ENCODE measurements at regions not wholly inside any gene's neighbourhood (a gene's known extent, or its start where the extent isn't known, plus 50 kb on each side); places are given as distances from the start of the nearest gene placed in this dataset.

DNA sequence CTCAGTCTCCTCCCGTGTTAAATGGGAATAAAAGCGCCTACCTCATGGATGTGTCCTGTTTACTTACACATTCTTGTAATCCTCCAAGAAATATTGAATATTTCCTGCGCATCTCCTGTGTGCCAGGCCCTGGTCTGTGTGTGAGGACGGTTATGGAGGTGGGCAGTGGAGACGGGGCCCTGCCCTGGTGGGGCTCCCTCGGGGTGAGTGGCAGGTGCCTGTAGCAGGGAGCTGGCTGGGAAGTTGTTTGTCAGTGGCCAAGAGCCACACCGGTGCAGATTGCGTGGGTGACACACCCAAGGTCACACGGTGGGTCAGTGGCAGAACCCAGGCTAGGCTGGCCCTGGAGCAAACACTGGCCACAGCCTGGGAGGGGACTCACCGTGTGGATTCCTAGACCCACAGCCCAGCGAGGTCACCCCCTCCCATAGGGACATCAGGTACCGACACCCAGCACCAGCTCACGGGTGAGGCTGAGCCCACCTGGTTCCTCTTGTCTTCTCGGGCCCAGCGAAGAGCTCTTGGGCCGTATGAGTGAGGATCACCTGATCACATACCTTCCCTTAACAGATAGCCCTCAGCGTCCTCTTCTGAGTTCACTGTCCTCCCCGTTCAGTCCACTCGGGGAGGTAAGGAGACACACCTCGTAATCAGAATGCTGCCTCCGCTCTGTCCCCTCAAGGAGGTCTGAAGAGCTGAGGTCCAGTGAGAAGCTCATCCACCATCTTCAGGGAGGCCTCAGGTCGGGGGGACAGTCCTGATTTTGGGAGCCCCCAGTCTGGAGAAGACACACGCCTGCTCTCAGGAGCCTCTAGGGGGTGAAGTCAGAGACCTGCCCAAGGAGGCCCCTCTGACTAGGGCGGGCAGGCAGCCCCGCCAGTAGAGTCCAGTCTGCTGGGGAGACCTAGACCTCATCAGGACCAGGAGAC is 349.6 kb downstream of the MATN1 start:
- no peak overlapping the region for H3K27ac ChIP-seq
- ATAC-seq (no peak), DNase-seq (no peak)
- no peaks in the 10 kb centered on the region for H3K9me3 ChIP-seq
- H3K36me3 ChIP-seq: no peaks in the 10 kb centered on the region
- H3K27me3 ChIP-seq: peaks cover 0 to 54% (median 29%) of the 10 kb centered on the region in 7 donors
- 75 to 78% methylated on average over 25 of the region's 25 CpGs for WGBS, 2 donors
- TF ChIP-seq, protein P1, sequence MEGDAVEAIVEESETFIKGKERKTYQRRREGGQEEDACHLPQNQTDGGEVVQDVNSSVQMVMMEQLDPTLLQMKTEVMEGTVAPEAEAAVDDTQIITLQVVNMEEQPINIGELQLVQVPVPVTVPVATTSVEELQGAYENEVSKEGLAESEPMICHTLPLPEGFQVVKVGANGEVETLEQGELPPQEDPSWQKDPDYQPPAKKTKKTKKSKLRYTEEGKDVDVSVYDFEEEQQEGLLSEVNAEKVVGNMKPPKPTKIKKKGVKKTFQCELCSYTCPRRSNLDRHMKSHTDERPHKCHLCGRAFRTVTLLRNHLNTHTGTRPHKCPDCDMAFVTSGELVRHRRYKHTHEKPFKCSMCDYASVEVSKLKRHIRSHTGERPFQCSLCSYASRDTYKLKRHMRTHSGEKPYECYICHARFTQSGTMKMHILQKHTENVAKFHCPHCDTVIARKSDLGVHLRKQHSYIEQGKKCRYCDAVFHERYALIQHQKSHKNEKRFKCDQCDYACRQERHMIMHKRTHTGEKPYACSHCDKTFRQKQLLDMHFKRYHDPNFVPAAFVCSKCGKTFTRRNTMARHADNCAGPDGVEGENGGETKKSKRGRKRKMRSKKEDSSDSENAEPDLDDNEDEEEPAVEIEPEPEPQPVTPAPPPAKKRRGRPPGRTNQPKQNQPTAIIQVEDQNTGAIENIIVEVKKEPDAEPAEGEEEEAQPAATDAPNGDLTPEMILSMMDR (IDR thresholded peaks at IDR 0.05): no peak
- H3K4me3 ChIP-seq: no peak overlapping the region
- no peaks in the 10 kb centered on the region for H3K4me1 ChIP-seq
- intact Hi-C loops (cut with DNase I): no loop called here

DNA sequence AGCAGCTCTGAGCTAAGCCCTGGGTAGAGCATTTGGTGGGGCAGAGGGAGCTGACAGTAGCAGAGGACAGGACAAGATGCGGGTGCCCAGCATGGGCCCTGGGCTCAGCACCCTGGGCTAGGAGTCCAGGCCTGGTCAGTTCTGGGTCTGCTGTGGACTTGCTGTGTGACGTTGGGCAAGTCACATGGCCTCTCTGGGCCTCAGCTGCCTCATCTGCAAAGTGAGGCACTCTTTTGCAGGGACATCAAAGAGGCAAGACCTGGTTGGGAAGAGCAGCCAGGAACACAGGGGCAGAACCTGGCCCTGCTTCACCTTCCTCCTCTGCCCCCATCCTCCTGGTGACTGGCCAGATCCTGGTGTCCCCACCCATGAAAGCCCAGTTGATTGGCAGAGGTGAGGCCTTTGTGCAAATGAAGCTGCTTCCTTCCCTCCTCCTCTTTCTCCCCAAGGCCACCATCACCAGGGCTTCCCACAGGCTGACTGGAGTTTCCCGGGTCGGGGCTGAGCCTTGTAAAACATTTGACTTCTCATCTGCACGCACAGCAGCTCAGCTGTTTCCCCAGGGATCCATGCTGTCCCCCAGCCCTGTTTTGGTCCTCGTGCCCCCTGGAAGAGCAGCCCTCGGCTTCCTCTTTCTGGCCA is 350.5 kb downstream of the MATN1 start:
- DNase-seq: no peak
- intact Hi-C loops (cut with DNase I): no loop called here

DNA sequence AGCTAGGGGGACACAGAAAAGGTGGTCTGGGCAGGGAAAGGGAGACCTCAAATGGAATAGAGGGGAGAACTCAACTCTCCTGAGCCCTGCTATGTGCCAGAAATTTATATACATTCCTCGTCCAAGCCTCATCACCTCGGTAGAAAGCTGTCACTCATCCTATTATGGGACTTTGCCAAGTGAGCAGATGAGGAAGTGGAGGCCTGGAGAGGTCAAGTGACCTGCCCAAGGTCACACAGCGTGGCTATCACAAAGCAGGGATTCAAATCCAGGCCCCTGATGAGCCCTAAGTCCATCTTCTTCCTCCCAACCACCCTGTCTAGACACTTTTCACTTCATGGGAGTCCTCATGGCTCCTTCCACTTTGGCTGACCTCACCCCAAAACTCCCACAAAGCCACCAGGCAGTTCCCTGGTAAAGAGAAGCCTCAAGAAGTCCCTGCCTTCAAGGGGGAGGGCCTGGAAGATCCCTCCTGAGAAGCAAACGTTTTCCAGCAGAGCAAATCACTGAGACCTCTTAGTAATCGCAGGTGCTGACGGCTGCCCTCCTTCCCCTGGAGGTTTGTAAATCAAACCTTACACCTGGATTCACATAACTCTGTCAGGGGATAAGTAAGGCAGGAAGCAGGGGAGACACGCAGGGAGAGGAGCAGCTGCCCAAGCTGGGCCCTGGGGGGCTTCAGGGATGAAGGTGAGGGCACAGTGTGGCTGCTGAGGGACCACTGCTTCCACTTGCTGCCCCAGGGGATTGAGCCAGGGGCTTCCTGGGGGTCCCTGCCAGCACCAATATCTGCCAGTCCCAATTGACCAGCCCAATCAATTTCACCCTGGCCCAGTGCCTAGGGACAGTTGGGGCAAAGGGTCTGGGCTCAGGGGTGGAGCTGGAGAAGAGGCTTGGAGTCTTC is 351.2 kb downstream of the MATN1 start:
- intact Hi-C loops (cut with DNase I): no loop called here
- peaks cover 0 to 45% (median 25%) of the 10 kb centered on the region in 7 donors for H3K27me3 ChIP-seq

More for the DNA sequence above, 350.5 kb downstream of the MATN1 start:
- no peak for ATAC-seq
- 57 to 59% methylated on average over 7 of the region's 7 CpGs for WGBS, 2 donors
- Histone ChIP-seq H3K4me3 (no peak overlapping the region), H3K36me3 (no peaks in the 10 kb centered on the region), H3K9me3 (no peaks in the 10 kb centered on the region), H3K27ac (no peak overlapping the region), H3K4me1 (no peaks in the 10 kb centered on the region), H3K27me3 (peaks cover 0 to 48% (median 28%) of the 10 kb centered on the region in 7 donors)
- TF ChIP-seq, protein P1 (IDR thresholded peaks at IDR 0.05): no peak

More for the DNA sequence above, 351.2 kb downstream of the MATN1 start:
- H3K4me3 ChIP-seq: no peak overlapping the region
- no peaks in the 10 kb centered on the region for H3K4me1 ChIP-seq
- TF ChIP-seq, protein P1 (IDR thresholded peaks at IDR 0.05): no peak
- no peak overlapping the region for H3K27ac ChIP-seq
- ATAC-seq: no peak
- H3K9me3 ChIP-seq: no peaks in the 10 kb centered on the region
- DNase-seq: no peak
- no peaks in the 10 kb centered on the region for H3K36me3 ChIP-seq
- WGBS, 2 donors: 45 to 49% methylated on average over 7 of the region's 7 CpGs

All from heart right ventricle (tissue), 16 donors.